ENCODE measurements at regions not wholly inside any gene's neighbourhood (a gene's known extent, or its start where the extent isn't known, plus 50 kb on each side); places are given as distances from the start of the nearest gene placed in this dataset.

DNA sequence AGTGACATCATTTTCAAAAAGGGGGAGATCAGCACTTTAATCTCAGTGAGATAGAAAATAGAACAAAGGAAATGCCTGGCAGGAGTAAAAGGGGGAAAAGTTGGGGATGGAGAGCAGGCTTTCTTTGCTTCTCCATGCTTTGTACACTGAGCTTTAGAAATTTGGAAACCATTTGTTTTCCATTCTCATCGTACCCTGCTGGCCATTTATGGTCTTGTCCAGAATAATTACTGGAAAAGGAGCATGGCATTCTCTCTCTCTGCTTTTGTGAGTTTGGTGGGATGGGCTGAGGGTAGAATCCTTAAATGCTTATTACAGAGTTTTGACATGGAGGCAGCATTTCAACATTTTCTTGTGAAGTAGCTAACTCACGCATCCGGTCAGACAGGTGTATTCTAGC, 104.4 kb upstream of the FLRT2 start:
- 73 to 76% methylated on average over 3 of the region's 3 CpGs for WGBS, 2 donors
- no peak for TF ChIP-seq POLR2A (IDR thresholded peaks at IDR 0.05)
- TF ChIP-seq, protein P1, sequence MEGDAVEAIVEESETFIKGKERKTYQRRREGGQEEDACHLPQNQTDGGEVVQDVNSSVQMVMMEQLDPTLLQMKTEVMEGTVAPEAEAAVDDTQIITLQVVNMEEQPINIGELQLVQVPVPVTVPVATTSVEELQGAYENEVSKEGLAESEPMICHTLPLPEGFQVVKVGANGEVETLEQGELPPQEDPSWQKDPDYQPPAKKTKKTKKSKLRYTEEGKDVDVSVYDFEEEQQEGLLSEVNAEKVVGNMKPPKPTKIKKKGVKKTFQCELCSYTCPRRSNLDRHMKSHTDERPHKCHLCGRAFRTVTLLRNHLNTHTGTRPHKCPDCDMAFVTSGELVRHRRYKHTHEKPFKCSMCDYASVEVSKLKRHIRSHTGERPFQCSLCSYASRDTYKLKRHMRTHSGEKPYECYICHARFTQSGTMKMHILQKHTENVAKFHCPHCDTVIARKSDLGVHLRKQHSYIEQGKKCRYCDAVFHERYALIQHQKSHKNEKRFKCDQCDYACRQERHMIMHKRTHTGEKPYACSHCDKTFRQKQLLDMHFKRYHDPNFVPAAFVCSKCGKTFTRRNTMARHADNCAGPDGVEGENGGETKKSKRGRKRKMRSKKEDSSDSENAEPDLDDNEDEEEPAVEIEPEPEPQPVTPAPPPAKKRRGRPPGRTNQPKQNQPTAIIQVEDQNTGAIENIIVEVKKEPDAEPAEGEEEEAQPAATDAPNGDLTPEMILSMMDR (IDR thresholded peaks at IDR 0.05): no peak
- H3K4me3 ChIP-seq (ENCODE audit: low read depth, poor library complexity, severe bottlenecking): no peak overlapping the region
- intact Hi-C loops (cut with DNase I; ENCODE audit: low total_unique reads): no loop called here
- no peak for DNase-seq (ENCODE audit: low spot score in 2 of 2)

GRCh38 chr14:85426068-85426935, 103.6 kb upstream of the FLRT2 start:
- intact Hi-C loops (cut with DNase I; ENCODE audit: low total_unique reads): no loop called here
- DNase-seq (ENCODE audit: low spot score in 2 of 2): no peak
- 77 to 78% methylated on average over 4 of the region's 4 CpGs for WGBS, 2 donors

DNA sequence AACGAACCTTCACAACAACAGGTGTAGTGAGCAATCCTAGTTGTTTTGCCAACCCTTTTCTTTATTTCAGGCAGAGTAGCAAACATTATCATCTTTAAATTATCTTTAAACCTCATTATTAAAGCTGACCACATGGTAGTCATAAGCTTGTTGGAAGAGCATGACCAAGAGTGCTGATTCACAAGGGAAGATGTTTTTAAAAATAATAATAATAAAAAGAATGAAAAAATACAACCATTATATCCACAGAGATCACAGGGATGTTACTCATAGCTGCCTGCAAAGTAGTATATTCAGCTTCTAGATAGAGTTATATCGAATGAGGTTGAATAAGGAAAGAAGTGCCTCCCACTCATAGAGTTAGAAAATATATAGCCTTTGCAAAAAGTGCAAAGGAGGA, 101.0 kb upstream of the FLRT2 start:
- 78 to 82% methylated on average over 2 of the region's 2 CpGs for WGBS, 2 donors
- intact Hi-C loops (cut with DNase I; ENCODE audit: low total_unique reads): no loop called here
- TF ChIP-seq POLR2A (IDR thresholded peaks at IDR 0.05): no peak
- TF ChIP-seq, protein P1 (IDR thresholded peaks at IDR 0.05): no peak
- no peak for DNase-seq (ENCODE audit: low spot score in 2 of 2)
- H3K4me3 ChIP-seq (ENCODE audit: low read depth, poor library complexity, severe bottlenecking): no peak overlapping the region

More at GRCh38 chr14:85426068-85426935, 103.6 kb upstream of the FLRT2 start:
- no peak overlapping the region for H3K4me3 ChIP-seq (ENCODE audit: low read depth, poor library complexity, severe bottlenecking)
- no peak for TF ChIP-seq POLR2A (IDR thresholded peaks at IDR 0.05)
- TF ChIP-seq, protein P1 (IDR thresholded peaks at IDR 0.05): no peak

DNA sequence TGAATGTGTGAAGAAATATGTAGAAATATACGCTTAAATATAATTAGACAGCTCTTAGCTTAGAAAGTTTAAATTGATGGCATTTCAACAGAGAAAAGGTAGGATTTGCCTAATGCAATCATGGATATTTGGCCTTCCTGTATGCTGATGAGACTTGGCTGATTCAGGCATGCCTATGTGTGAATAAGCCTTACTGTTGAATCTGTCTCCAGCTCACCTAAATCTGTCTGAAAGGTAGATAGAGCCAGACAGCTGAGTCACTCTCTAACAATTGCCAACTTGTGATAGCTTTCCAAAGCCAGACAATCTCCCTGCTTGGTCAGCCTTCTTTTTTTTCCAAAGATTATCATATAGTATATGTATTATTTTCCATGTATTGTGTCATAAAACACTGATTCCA, 92.8 kb upstream of the FLRT2 start:
- 63% methylated on average over 1 of the region's 1 CpG for WGBS, 2 donors
- TF ChIP-seq, protein P1 (IDR thresholded peaks at IDR 0.05): no peak
- TF ChIP-seq POLR2A (IDR thresholded peaks at IDR 0.05): no peak
- intact Hi-C loops (cut with DNase I; ENCODE audit: low total_unique reads): no loop called here
- no peak for DNase-seq (ENCODE audit: low spot score in 2 of 2)
- H3K4me3 ChIP-seq (ENCODE audit: low read depth, poor library complexity, severe bottlenecking): no peak overlapping the region

GRCh38 chr14:85438001-85438400, 91.9 kb upstream of the FLRT2 start:
- H3K4me3 ChIP-seq (ENCODE audit: low read depth, poor library complexity, severe bottlenecking): no peak overlapping the region
- DNase-seq (ENCODE audit: low spot score in 2 of 2): no peak
- WGBS, 2 donors: 87 to 91% methylated on average over 13 of the region's 13 CpGs
- TF ChIP-seq POLR2A (IDR thresholded peaks at IDR 0.05): no peak
- TF ChIP-seq, protein P1 (IDR thresholded peaks at IDR 0.05): no peak
- intact Hi-C loops (cut with DNase I; ENCODE audit: low total_unique reads): no loop called here
